T-helper 17 cell (primary cell): ENCODE measurements at regions not wholly inside any gene's neighbourhood (a gene's known extent, or its start where the extent isn't known, plus 50 kb on each side); places are given as distances from the start of the nearest gene placed in this dataset.
"Not testable (repeated sequence)": the region's sequence is repeated elsewhere in the genome, so short reads cannot be mapped to it uniquely, and the experiment has no call there.

Source experiments
- ATAC-seq: fragments of 150-1000 bp; cut with Tn5 transposase; 2 replicates; pipeline ENCODE4 v1.10.0; 2021; ENCODE audit warnings: mild to moderate bottlenecking, moderate library complexity
- DNase-seq, 3 donors: peaks; one replicate each; pipeline versions ENCODE4 v3.0.0 to v3.0.0-alpha.2; 2020 to 2021
- H3K9me3 ChIP-seq: one replicate; pipeline ENCODE4 v1.7.0; 2013; ENCODE audit warnings: low read length, mild to moderate bottlenecking; ENCODE audit not compliant: control insufficient read depth, poor library complexity, severe bottlenecking
- H3K27ac Mint-ChIP-seq: one replicate; pipeline ENCODE4 v1.8.0; 2022; ENCODE audit warnings: mild to moderate bottlenecking, moderate library complexity, mixed read lengths
- H3K27me3 Mint-ChIP-seq: one replicate; pipeline ENCODE4 v1.8.0; 2022; ENCODE audit warnings: mixed read lengths
- H3K36me3 Mint-ChIP-seq: one replicate; pipeline ENCODE4 v1.8.0; 2022; ENCODE audit warnings: low read depth, mixed read lengths
- H3K4me1 Mint-ChIP-seq: one replicate; pipeline ENCODE4 v1.8.0; 2022; ENCODE audit warnings: mild to moderate bottlenecking, mixed read lengths
- H3K4me3 Mint-ChIP-seq: one replicate; pipeline ENCODE4 v1.8.0; 2022; ENCODE audit warnings: mild to moderate bottlenecking, moderate library complexity, mixed read lengths

- Mint-ChIP-seq H3K36me3 (no peaks in the 10 kb centered on the region), H3K4me1 (no peaks in the 10 kb centered on the region), H3K27me3 (no peaks in the 10 kb centered on the region), H3K27ac (no peak overlapping the region), H3K4me3 (no peak overlapping the region)
- ATAC-seq, result no peak
- no peaks in the 10 kb centered on the region for H3K9me3 ChIP-seq
- DNase-seq, result no peak
Observed at GRCh38 chr7:81857385-81857784, 87.5 kb upstream of the HGF start.

- H3K36me3 Mint-ChIP-seq, result no peaks in the 10 kb centered on the region
- H3K4me1 Mint-ChIP-seq, result no peaks in the 10 kb centered on the region
- H3K4me3 Mint-ChIP-seq, result no peak overlapping the region
- no peaks in the 10 kb centered on the region for H3K9me3 ChIP-seq
- no peak overlapping the region for H3K27ac Mint-ChIP-seq
- H3K27me3 Mint-ChIP-seq, result no peaks in the 10 kb centered on the region
- ATAC-seq (no peak), DNase-seq (no peak)
Observed at GRCh38 chr7:81854518-81854917, 84.7 kb upstream of the HGF start.

DNA sequence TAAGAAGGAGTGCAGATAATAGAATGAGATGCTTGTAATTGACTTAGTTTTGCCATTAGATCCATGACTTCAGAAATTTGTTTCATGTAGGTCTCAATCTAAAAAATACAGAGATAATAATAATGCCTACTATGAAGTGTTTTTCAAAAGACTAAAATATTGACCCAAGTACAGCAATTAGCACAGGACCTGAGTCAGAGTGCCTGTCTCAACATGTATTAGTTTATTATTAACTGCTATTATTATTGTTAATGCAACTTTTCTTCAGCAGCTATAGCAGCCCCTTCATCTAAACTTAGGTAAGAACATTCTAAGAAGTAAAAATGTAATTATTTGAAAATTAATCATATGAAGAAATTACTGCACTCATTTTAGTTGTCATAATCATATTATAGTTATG is 82.9 kb upstream of the HGF start:
- Mint-ChIP-seq H3K4me1 (no peaks in the 10 kb centered on the region), H3K4me3 (no peak overlapping the region), H3K36me3 (no peaks in the 10 kb centered on the region), H3K27ac (no peak overlapping the region), H3K27me3 (no peaks in the 10 kb centered on the region)
- ATAC-seq (no peak), DNase-seq (no peak)
- no peaks in the 10 kb centered on the region for H3K9me3 ChIP-seq

DNA sequence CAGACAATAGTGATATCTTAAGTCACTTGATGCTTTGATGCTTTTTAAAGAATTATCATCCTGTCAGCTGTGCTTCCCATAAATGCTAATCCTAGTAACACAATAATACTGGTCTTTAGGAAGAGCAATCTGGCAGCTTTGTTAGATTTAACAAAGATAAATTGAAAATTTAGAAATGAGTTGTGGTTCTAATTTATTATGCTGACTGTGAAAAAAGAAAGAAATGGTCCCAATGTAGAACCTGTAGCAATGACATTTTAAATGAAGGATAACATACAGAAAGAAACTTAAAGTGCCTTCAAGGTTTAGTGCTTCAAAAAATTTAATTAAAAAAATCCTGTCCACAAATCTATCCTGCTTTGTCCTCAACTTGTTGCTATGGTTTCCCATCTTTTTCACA is 81.6 kb upstream of the HGF start:
- H3K36me3 Mint-ChIP-seq, result no peaks in the 10 kb centered on the region
- H3K4me3 Mint-ChIP-seq, result no peak overlapping the region
- DNase-seq (no peak), ATAC-seq (no peak)
- H3K27me3 Mint-ChIP-seq, result no peaks in the 10 kb centered on the region
- no peaks in the 10 kb centered on the region for H3K4me1 Mint-ChIP-seq
- H3K9me3 ChIP-seq, result no peaks in the 10 kb centered on the region
- no peak overlapping the region for H3K27ac Mint-ChIP-seq

- no peaks in the 10 kb centered on the region for H3K9me3 ChIP-seq
- Mint-ChIP-seq H3K27ac (no peak overlapping the region), H3K4me3 (no peak overlapping the region), H3K4me1 (no peaks in the 10 kb centered on the region), H3K36me3 (no peaks in the 10 kb centered on the region), H3K27me3 (no peaks in the 10 kb centered on the region)
- DNase-seq (no peak), ATAC-seq (peak; percentile 50)
Observed at GRCh38 chr7:81846398-81846797, 76.6 kb upstream of the HGF start.

DNA sequence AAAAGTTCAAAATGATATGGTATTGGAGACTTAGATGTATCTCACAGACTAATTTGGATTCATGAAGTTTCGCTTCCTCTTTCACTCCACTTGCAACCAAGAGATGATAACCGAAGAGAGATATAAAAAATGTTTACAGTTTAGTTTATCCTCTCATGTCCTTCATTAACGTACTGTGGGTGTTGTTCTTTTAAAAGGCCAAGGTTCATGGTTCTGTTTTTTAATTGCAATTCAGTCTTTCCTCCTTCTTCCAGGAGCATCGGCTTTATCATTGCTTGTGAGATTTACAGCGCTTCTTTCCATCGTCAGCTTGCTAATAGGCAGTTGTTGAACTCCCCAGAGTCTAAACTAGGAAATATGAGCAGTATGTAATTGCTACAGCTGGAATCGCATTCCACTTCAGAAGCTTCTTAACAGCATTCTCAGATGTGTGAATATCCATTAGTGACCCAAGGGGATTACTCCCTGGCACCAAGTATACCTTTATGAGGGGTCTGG is 75.9 kb upstream of the HGF start:
- H3K36me3 Mint-ChIP-seq, result no peaks in the 10 kb centered on the region
- no peaks in the 10 kb centered on the region for H3K27me3 Mint-ChIP-seq
- no peak overlapping the region for H3K27ac Mint-ChIP-seq
- DNase-seq, result no peak
- H3K4me3 Mint-ChIP-seq, result no peak overlapping the region
- no peaks in the 10 kb centered on the region for H3K9me3 ChIP-seq
- H3K4me1 Mint-ChIP-seq, result no peaks in the 10 kb centered on the region
- no peak for ATAC-seq

DNA sequence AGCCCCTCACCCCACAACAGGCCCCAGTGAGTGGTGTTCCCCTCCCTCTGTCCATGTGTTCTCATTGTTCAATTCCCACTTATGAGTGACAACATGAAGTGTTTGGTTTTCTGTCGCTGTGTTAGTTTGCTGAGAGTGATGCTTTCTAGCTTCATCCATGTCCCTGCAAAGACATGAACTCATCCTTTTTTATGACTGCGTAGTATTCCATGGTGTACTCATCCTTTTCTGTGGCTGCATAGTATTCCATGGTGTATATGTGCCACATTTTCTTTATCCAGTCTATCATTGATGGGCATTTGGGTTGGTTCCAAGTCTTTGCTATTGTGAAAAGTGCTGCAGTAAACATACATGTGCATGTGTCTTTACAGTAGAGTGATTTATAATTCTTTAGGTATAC is 73.8 kb upstream of the HGF start:
- not testable (repeated sequence) for ATAC-seq, H3K36me3 Mint-ChIP-seq, H3K9me3 ChIP-seq, H3K27ac Mint-ChIP-seq, DNase-seq, H3K4me3 Mint-ChIP-seq, H3K27me3 Mint-ChIP-seq, H3K4me1 Mint-ChIP-seq

GRCh38 chr7:81842361-81842760 is 72.5 kb upstream of the HGF start:
- no peaks in the 10 kb centered on the region for H3K27me3 Mint-ChIP-seq
- no peak overlapping the region for H3K4me3 Mint-ChIP-seq
- ATAC-seq (no peak), DNase-seq (no peak)
- H3K9me3 ChIP-seq, result no peaks in the 10 kb centered on the region
- H3K36me3 Mint-ChIP-seq, result no peaks in the 10 kb centered on the region
- H3K4me1 Mint-ChIP-seq, result no peaks in the 10 kb centered on the region
- no peak overlapping the region for H3K27ac Mint-ChIP-seq

DNA sequence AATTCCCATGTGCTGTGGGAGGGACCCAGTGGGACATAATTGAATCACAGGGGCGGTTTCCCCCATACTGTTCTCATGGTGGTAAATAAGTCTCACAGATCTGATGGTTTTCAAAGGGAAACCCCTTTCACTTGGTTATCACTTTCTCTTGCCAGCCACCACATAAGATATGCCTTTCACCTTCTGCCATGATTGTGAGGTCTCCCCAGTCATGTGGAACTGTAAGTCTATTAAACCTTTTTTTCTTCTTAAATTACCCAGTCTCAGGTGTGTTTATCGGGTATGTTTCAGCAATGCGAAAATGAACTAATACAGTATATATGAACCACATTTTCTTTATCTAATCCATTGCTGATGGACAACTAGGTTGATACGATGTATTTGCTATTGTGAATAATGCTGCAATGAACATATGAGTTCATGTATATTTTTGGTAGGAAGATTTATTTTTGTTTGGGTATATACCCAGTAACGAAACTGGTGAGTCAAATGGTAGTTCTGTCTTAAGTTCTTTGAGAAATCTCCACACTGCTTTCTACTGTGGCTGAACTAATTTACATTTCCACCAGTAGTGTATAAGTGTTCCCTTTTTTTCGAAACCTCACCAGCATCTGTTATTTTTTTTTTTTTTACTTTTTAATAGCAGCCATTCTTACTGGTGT is 70.0 kb upstream of the HGF start:
- H3K27me3 Mint-ChIP-seq, result no peaks in the 10 kb centered on the region
- no peak overlapping the region for H3K27ac Mint-ChIP-seq
- DNase-seq, result no peak

DNA sequence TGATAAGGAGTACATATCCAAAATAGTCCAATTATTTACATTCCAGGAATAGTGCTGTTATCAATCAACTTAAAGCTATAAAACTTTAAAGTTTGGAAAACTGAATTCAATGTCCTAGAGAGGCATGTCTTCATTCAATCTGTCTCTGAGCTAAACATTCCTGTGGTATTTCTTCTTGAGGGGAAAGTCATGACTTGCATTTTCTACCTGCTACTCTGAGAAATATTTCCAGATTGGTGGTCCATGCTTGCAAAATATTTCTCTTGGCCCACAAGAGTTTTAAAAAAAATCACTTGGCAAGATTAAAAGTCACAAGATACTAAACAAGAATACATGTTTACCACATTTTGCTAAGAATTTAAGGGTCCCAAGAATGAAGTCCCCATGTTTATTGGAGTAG is 63.6 kb upstream of the HGF start:
- H3K4me3 Mint-ChIP-seq, result no peak overlapping the region
- no peaks in the 10 kb centered on the region for H3K9me3 ChIP-seq
- no peak overlapping the region for H3K27ac Mint-ChIP-seq
- H3K27me3 Mint-ChIP-seq, result no peaks in the 10 kb centered on the region
- no peaks in the 10 kb centered on the region for H3K4me1 Mint-ChIP-seq
- no peak for DNase-seq
- no peak for ATAC-seq
- H3K36me3 Mint-ChIP-seq, result no peaks in the 10 kb centered on the region

More for the DNA sequence above, 70.0 kb upstream of the HGF start:
- no peaks in the 10 kb centered on the region for H3K4me1 Mint-ChIP-seq
- no peaks in the 10 kb centered on the region for H3K9me3 ChIP-seq
- no peaks in the 10 kb centered on the region for H3K36me3 Mint-ChIP-seq
- no peak overlapping the region for H3K4me3 Mint-ChIP-seq
- ATAC-seq, result no peak

- Mint-ChIP-seq H3K36me3 (no peaks in the 10 kb centered on the region), H3K4me3 (no peak overlapping the region), H3K27me3 (no peaks in the 10 kb centered on the region), H3K4me1 (no peaks in the 10 kb centered on the region), H3K27ac (no peak overlapping the region)
- ATAC-seq (no peak), DNase-seq (no peak)
- H3K9me3 ChIP-seq, result no peaks in the 10 kb centered on the region
Observed at GRCh38 chr7:81831883-81832282, 62.0 kb upstream of the HGF start.

GRCh38 chr7:81829511-81829910 is 59.7 kb upstream of the HGF start:
- not testable (repeated sequence) for H3K27me3 Mint-ChIP-seq, H3K4me1 Mint-ChIP-seq, ATAC-seq, H3K4me3 Mint-ChIP-seq, H3K9me3 ChIP-seq, H3K36me3 Mint-ChIP-seq, H3K27ac Mint-ChIP-seq, DNase-seq

DNA sequence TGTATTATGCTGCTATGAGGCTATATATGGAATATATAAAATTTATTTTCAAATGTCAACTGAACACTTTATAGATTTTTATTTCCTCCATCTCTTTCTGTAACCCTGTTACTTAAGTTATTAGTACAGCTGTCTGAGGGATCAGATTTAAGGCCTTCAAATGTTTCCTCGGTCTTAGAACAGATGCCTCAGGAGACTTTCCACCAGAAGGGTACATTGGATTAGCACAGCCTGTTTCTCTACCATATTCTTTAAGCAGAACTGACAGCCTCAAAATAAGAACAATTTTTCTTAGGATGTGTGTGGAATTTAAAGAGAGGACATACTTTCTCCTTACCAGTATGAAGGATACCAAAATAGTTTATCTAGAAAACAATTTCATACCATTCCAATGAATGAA is 53.0 kb upstream of the HGF start:
- DNase-seq (no peak), ATAC-seq (no peak)
- H3K36me3 Mint-ChIP-seq, result no peaks in the 10 kb centered on the region
- H3K9me3 ChIP-seq, result no peaks in the 10 kb centered on the region
- no peak overlapping the region for H3K4me3 Mint-ChIP-seq
- H3K27me3 Mint-ChIP-seq, result no peaks in the 10 kb centered on the region
- no peaks in the 10 kb centered on the region for H3K4me1 Mint-ChIP-seq
- H3K27ac Mint-ChIP-seq, result no peak overlapping the region

DNA sequence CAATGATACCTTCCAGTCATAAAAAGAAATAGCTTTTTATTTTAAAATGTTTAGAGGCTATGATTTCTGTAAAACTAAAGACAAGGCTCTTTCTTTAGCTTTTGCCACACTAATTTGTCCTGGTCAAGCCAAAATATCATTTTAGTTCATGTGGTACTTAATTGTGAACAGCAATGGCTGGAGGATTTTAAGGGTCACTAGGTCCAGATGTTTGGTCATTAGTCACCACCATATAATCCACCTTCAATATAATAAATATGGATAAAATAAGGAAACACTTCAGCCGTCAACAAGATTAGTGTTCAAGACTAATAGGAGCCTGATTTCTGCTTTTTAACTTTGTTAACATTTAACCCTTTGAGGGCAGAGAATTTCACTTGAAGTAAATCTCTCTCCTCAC is 50.0 kb upstream of the HGF start:
- Mint-ChIP-seq H3K27me3 (no peaks in the 10 kb centered on the region), H3K27ac (no peak overlapping the region)

More for the DNA sequence above, 50.0 kb upstream of the HGF start:
- Mint-ChIP-seq H3K4me3 (no peak overlapping the region), H3K4me1 (no peaks in the 10 kb centered on the region), H3K36me3 (no peaks in the 10 kb centered on the region)
- no peak for ATAC-seq
- no peak for DNase-seq
- H3K9me3 ChIP-seq, result no peaks in the 10 kb centered on the region
